Stimulated activated CD8-positive, alpha-beta memory T cell treated with anti-CD3 and anti-CD28 coated beads, Interleukin-12 subunit alpha, Interleukin-12 subunit beta, amount 100 ng/mL, for 24 hours (primary cell): ENCODE measurements at regions not wholly inside any gene's neighbourhood (a gene's known extent, or its start where the extent isn't known, plus 50 kb on each side); places are given as distances from the start of the nearest gene placed in this dataset.
"Not testable (repeated sequence)": the region's sequence is repeated elsewhere in the genome, so short reads cannot be mapped to it uniquely, and the experiment has no call there.

ENCODE experiments used
- DNase-seq: peaks from one replicate; pipeline ENCODE4 v3.0.0-alpha.2; 2020; ENCODE audit errors: extremely low read depth

- no peak for DNase-seq
Observed at GRCh38 chr12:66775871-66776270, 97.0 kb upstream of the GRIP1 start.

GRCh38 chr12:66776974-66777373, 98.1 kb upstream of the GRIP1 start:
- peak; percentile 11 for DNase-seq

DNA sequence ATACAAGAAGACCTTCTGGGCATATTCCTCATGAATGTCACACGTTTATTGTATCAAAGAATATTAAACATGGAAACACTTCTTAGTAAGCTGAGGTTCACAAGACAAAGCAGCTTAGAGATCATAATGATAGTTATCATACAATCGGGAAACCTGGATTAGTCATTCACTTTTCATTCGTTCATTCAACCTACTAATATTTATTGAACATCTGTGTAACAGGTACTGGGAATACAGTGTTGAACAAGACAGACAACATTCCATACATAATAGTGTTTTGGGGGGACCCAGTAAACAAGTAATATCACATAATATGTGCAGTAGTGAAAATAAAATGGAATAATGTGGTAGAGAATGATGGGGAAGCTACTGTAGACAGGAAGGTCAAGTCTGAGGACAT, 100.6 kb upstream of the GRIP1 start:
- DNase-seq: no peak

DNA sequence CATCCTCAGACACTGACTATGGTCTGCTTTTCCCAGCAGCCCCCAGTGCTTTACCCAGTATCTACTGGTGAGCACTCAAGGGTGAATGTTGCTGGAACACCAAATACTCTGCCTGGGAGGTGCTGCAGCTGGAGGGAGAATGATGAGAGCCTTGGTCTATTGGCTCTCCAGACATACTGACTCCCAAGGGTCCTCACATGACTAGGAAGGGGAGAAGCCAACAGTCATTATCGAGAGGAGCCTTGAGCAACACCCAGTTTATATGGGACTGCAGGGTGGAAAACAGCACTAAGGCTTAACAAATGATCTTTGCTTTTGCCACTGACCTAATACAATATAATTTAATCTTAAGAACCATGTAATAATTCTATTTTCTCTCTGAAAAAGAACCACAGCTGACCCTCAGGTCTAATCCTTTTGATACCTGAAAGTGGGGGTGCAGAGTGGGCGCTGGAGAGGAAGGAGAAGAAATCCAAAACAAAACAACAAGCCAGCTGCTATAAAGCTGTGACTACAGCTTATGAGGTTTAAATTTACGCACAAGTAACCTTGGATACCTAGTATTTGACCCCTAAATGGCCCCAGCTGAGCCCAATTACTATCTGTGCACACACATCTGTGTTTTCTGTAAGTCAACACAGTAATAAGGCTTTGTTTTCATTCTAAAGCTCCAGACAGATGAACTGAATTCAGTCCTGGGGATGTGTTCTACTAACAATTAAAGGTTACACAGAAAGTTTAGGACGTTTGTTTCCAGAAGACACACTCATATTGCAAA, 107.8 kb upstream of the GRIP1 start:
- no peak for DNase-seq

DNA sequence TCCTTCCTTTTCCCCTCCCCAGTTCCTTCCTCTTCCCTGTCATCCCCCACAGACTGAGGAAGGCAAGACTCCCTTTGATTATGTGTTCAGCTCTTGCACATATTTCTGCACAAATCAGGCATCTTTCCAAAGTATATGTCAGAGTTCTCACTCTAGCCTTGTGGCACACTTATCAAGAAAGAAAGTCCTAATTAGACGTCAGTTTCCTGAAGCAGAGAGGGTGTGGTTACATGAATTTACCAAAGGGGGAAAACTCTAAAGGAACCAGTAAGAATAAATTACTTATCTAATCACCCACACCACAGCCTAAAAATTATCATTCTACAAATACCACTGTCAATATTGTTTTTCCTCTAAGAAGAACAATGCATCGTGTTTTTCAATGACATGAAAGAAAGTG, 120.7 kb upstream of the GRIP1 start:
- DNase-seq: no peak

- no peak for DNase-seq
Observed at GRCh38 chr12:66800046-66800445, 121.2 kb upstream of the GRIP1 start.

- DNase-seq: no peak
Observed at GRCh38 chr12:66803930-66804329, 125.1 kb upstream of the GRIP1 start.

GRCh38 chr12:66804563-66804974, 125.7 kb upstream of the GRIP1 start:
- DNase-seq: no peak

- no peak for DNase-seq
Observed at GRCh38 chr12:66808606-66809005, 129.7 kb upstream of the GRIP1 start.

DNA sequence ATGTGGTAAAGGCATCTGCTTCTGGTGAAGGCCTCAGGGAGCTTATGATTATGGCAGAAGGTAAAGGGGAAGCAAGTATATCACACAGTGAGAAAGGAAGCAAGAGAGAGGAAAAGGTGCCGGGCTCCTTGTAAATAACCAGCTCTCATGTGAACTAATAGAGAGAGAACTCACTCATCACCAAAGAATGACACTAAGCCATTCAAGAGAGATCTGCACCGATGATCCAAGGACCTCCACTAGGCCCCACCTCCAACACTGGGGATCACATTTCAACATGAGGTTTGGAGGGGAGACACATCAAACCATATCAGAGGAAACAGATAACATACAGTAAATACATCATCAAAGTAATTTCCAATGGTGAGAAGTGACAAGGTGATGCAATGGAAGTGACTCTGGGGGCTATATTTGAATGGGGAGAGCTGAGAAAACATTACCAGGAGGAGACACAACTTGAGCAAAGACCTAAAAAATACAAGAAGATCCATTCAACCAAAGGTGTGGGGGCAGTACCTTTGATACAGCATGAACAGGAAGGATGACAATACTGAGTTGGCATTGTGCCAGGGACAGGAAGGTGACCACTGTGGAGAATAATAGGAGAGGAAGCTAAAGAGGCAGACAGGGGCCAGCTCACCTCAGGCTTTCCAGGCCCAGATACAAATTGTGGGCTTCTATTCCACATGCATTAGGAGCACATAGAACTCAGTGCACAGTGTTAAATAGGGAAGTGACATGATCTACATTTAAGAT, 134.4 kb upstream of the GRIP1 start:
- no peak for DNase-seq

DNA sequence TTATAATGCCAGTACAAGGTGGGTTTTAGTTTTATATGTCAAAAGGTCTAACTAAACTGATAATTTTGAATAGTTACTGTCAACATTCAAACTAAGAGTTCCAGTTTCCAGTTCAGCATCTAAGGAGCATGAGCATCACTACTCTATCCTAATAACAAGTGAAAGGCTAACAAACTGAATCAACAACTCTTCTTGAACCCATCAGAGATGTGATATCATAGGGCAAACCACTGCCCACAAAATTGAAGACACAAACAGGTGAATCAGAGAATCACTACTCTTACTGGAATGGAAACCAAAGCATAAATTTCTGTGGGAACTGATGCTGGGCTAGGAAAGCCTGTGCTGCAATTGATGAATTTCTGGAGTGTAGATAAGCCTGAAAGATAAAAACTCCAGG, 140.7 kb upstream of the GRIP1 start:
- no peak for DNase-seq

- DNase-seq: no peak
Observed at GRCh38 chr12:66822961-66823360, 144.1 kb upstream of the GRIP1 start.

DNA sequence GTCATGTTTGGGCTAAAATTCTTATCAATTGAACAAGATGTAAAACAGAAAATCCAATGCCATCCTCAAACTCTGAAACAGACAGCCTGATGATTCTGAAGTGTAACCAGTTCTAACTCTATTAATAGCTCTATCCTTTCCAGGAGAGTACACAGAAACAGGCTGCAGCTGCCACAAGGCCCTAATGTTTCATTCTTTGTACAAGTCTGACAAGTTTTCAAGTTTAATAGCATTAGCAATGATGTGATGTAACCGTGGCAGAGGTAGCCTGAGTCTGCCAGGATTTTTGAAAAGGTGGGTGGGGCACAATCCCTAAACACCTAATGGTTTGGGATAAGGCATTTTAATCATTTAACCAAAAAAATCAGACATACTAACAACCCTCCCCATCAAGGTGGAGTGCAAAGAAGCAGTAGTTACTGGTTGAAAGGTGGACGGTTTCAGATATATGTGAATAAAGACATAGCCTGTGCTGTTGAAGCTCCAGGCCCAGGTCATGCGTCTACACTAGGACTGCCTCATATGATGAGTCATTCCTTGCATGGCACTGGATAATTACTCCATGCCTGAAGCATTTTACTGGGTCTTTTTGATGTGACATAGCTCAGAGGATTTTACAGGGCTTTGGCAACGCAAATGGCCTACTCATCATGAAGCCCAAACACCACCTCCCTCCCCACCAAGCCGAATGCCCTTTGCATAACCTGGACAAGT, 145.1 kb upstream of the GRIP1 start:
- no peak for DNase-seq

DNA sequence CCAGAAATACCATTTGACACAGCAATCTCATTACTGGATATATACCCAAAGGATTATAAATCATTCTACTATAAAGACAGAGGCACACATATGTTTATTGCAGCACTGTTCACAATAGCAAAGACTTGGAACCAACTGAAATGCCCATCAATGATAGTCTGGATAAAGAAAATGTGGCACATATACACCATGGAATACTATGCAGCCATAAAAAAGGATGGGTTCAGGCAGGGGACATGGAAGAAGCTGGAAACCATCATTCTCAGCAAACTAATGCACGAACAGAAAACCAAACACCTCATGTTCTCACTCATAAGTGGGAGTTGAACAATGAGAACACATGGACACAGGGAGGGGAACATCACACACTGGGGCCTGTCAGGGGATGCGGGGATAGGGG, 147.0 kb upstream of the GRIP1 start:
- not testable (repeated sequence) for DNase-seq

DNA sequence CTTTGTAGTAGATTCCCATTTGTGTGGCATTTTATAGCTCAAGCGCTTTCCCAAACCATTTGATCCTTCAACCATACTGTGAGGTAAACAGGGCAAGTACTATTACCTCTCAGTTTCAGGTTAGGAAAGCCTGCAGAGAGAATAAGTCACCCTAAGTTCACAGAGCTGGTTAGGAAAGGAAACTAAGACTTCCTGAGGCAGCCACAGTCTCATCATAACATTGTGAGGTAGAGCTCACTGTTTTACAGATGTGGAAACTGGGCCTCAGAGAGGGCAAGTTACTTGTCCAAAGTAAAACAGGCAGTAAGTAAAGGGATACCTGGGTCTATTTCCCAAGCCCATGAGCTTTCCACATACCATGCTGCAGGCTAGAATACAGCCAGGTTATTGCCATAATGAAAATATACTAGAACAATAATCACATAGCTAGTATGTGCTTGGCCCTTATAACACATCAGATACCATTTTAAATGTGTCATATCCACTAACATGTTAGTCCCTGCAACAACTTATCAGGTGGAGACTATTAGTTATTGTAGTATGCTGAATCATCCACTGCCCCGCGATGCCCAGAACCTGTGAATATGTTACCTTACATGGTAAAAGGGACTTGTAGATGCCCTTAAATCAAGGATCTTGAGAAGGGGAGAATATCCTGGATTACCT, 150.9 kb upstream of the GRIP1 start:
- no peak for DNase-seq

- DNase-seq: no peak
Observed at GRCh38 chr12:66831495-66831894, 152.6 kb upstream of the GRIP1 start.

- DNase-seq: no peak
Observed at GRCh38 chr12:66832997-66833396, 154.1 kb upstream of the GRIP1 start.

DNA sequence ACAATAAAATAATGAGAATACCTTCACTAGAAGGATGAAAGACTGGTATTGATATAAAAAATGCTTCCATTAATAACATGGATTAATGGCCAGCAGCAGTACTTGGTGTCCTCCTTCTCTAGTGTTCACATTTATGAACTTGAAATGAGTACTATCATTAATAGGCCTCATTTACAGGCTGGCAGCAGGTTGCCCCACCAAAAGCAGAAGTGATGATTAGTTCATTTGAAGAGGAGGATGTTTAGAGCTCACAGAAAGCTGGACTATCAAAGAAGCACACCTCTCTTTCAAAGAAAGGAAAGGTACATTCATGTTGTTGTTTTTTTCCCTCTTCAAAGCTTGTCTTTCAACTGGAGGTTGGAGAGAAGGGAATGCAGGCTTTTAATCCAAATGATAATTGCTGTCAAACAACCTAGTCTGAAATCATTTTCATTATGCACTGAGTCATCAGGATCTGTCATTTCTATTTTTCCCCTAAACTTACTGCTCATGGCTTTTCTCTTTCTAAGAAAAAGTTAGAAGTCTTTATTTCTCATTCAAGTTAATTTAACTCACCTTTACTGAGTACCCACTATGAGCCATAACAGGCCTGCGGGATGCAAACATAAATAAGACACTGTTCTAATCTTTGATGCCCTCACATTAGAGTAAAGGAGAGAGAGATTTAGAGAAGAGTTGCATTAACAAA, 157.9 kb upstream of the GRIP1 start:
- no peak for DNase-seq

DNA sequence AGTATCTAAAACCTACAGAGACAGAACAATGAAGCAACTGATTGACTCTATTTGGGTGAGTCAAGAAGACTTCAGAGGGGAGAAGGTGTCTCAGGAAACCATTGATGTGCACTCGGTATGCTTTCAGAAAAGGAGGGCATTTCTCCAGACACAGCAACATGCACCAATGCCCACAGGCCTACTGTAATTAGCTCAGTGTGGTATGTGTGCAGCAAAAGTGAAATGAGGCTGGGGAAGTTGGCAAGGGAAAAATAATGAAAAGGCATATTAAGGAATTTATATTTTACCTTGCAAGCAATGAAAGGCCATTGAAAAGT, 158.4 kb upstream of the GRIP1 start:
- no peak for DNase-seq

DNA sequence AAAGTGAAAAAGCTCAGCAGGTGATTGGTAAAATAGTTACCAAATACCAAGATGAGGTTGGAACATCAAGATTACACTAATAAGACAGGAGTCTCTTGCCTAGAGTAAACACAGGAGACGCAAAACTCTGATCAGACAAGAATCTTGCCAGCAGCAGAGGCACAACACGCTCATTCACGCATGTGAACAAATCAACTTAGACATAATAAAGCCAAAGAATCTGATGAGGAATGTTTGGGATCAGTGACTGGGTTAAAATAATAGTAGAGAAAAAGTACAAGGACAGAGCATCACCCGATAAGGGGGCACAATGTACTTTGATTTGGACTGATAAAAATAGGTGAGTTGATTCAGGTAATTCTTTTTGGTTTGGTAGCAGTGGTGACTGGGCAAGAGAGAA, 159.5 kb upstream of the GRIP1 start:
- DNase-seq: no peak

- no peak for DNase-seq
Observed at GRCh38 chr12:66848967-66849366, 170.1 kb upstream of the GRIP1 start.

DNA sequence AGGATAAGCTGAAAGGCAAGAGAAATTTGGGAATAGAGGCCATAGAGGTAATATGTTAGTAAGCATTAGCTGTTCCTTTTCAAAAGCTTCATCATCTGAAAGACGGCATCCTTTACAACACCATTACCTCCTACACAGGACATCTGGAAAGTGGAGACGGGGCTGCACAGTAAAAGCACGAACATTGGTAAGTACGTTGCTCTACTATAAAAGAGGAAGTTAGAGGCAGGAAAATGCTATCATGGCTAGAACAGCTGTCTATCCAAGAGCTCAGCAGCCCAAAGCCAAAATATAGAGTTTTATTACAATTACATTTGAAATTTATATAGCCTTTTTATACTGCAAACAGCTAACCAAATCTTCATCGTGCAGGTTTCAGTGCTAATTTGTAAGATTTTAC, 172.3 kb upstream of the GRIP1 start:
- DNase-seq: no peak
